Calu3 (cell line): ENCODE measurements at regions not wholly inside any gene's neighbourhood (a gene's known extent, or its start where the extent isn't known, plus 50 kb on each side); places are given as distances from the start of the nearest gene placed in this dataset.

Source experiments
- BruUV-seq: library from RNA; stranded (reverse); fragments of 400-500 nt; replicated peaks from 2 replicates; lab custom pipeline; 2021; lab: Mats Ljungman, UMichigan
- CTCF ChIA-PET: fragments of 300-600 bp; sonication (Branson Sonifier 250); formaldehyde crosslinking; loops from one replicate; lab custom pipeline; 2022; ENCODE audit warnings: antibody characterized with exemption; lab: Charles Lee
- DNase-seq: peaks from one replicate; pipeline ENCODE4 v3.0.0; 2022
- H3K27ac Mint-ChIP-seq: one replicate; pipeline ENCODE4 v1.8.0; 2022; ENCODE audit warnings: mixed read lengths; ENCODE audit not compliant: unreplicated experiment
- H3K27me3 Mint-ChIP-seq: one replicate; pipeline ENCODE4 v1.8.0; 2022; ENCODE audit warnings: mixed read lengths; ENCODE audit not compliant: unreplicated experiment
- H3K36me3 Mint-ChIP-seq: one replicate; pipeline ENCODE4 v1.8.0; 2022; ENCODE audit warnings: mild to moderate bottlenecking, moderate library complexity, mixed read lengths; ENCODE audit not compliant: insufficient read depth, unreplicated experiment
- H3K4me1 Mint-ChIP-seq: one replicate; pipeline ENCODE4 v1.8.0; 2022; ENCODE audit warnings: mild to moderate bottlenecking, low read depth, mixed read lengths; ENCODE audit not compliant: unreplicated experiment
- H3K4me3 Mint-ChIP-seq: one replicate; pipeline ENCODE4 v1.8.0; 2022; ENCODE audit warnings: mild to moderate bottlenecking, low read depth, moderate library complexity, mixed read lengths; ENCODE audit not compliant: unreplicated experiment
- H3K9me3 Mint-ChIP-seq: one replicate; pipeline ENCODE4 v1.8.0; 2022; ENCODE audit warnings: low read depth, mixed read lengths; ENCODE audit not compliant: unreplicated experiment
- intact Hi-C: fragments of 100-400 bp; cut with micrococcal nuclease; formaldehyde crosslinking; loops from one replicate; pipeline ENCODE4 v1.10.0; 2022; ENCODE audit not compliant: unreplicated experiment
- TF ChIP-seq, protein P1 (sequence below): fragments of 200-600 bp; IDR thresholded peaks from one replicate; pipeline ENCODE4 v1.8.0; 2022; ENCODE audit warnings: antibody characterized with exemption; ENCODE audit not compliant: unreplicated experiment

DNA sequence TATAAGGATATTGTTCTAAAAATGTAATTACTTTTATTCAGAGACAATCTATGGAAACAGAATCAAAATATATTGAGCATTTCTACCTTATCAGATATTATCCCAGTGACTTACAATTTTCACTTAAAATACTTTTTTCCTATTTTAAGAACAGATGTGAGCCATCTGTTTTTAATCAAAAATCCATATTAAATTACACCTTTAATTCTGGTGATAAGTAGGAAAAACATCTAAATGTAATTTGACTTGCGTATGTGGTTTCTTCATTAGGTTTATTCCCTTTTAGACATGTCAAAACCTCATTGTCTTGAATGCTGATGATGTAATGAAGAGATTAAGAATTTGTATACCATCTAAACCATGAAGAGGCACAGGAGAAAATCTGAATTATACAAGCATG lies 1118.8 kb upstream of the TMPRSS15 start:
- no TSS peak for BruUV-seq
- intact Hi-C loops, result no loop called here
- TF ChIP-seq, protein P1, sequence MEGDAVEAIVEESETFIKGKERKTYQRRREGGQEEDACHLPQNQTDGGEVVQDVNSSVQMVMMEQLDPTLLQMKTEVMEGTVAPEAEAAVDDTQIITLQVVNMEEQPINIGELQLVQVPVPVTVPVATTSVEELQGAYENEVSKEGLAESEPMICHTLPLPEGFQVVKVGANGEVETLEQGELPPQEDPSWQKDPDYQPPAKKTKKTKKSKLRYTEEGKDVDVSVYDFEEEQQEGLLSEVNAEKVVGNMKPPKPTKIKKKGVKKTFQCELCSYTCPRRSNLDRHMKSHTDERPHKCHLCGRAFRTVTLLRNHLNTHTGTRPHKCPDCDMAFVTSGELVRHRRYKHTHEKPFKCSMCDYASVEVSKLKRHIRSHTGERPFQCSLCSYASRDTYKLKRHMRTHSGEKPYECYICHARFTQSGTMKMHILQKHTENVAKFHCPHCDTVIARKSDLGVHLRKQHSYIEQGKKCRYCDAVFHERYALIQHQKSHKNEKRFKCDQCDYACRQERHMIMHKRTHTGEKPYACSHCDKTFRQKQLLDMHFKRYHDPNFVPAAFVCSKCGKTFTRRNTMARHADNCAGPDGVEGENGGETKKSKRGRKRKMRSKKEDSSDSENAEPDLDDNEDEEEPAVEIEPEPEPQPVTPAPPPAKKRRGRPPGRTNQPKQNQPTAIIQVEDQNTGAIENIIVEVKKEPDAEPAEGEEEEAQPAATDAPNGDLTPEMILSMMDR, result no peak
- Mint-ChIP-seq H3K4me1 (no peaks in the 10 kb centered on the region), H3K27ac (no peak overlapping the region), H3K9me3 (peaks cover 2% of the 10 kb centered on the region), H3K27me3 (no peaks in the 10 kb centered on the region), H3K36me3 (no peaks in the 10 kb centered on the region), H3K4me3 (no peak overlapping the region)
- CTCF ChIA-PET, result no interaction called here
- no peak for DNase-seq

DNA sequence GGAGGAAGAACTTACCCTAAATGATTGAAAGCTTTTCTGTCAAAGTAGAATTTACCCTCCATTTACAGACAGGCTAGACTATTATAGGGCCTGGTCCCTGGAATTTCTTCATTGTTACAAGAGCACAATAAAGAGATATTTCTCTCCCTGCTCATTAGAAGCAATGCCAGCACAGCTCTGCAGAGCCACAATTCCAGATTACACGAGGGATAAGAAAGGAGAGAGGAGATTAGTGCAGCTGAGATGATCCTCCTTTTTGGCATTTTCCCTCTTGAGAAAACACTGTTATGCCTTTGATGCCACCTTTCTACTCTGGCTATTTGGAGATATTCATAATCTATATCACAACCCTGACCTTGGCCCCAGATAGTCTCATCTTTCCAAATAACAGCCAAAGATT lies 1119.5 kb upstream of the TMPRSS15 start:
- no peaks in the 10 kb centered on the region for H3K4me1 Mint-ChIP-seq
- no peak for DNase-seq
- CTCF ChIA-PET, result no interaction called here
- TF ChIP-seq, protein P1, result no peak
- no peaks in the 10 kb centered on the region for H3K27me3 Mint-ChIP-seq
- no TSS peak for BruUV-seq
- no peak overlapping the region for H3K4me3 Mint-ChIP-seq
- H3K27ac Mint-ChIP-seq, result no peak overlapping the region
- no peaks in the 10 kb centered on the region for H3K36me3 Mint-ChIP-seq
- peaks cover 2% of the 10 kb centered on the region for H3K9me3 Mint-ChIP-seq
- intact Hi-C loops, result no loop called here

DNA sequence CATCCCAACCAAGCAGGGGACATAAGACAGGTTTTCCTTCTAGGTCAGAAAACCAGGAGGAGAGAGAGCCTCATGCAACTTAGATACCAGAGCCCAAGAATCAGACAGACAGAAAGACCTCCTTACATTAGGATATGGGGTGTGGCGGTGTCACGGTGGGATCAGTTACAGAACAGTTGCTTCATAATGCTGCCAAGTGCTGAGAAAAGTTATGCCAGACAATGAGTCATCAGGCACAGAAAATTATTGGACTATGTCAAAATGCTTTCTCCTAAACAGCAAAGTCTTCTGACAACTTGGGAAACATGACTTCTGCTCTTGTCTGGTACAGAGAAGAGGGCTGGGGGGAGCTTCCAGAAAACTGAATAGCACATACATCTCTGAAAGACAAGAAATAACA lies 1120.2 kb upstream of the TMPRSS15 start:
- H3K27ac Mint-ChIP-seq, result no peak overlapping the region
- H3K9me3 Mint-ChIP-seq, result peaks cover 2% of the 10 kb centered on the region
- H3K4me1 Mint-ChIP-seq, result no peaks in the 10 kb centered on the region
- CTCF ChIA-PET, result no interaction called here
- DNase-seq, result no peak
- H3K4me3 Mint-ChIP-seq, result no peak overlapping the region
- H3K36me3 Mint-ChIP-seq, result no peaks in the 10 kb centered on the region
- intact Hi-C loops, result no loop called here
- no TSS peak for BruUV-seq
- TF ChIP-seq, protein P1, result no peak
- no peaks in the 10 kb centered on the region for H3K27me3 Mint-ChIP-seq

DNA sequence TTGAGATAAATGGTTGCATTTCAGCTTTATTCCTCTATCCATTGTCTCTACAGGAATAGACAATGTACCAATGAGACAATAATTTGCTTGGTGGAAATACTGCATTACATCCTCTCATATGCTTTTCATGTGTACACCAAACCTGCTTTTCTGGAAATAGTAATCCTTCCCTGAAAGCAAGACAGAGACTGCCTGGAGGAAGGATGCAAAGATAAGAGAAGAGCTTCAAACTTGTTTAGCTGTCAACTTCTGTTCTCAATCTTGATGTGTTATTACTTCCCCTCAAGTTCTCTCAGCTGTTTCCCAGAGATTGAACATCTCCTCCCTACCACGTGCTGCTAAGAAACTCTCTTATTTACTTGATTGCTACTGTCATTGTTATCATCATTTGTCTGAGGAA lies 1125.4 kb upstream of the TMPRSS15 start:
- DNase-seq, result no peak
- Mint-ChIP-seq H3K9me3 (no peaks in the 10 kb centered on the region), H3K36me3 (no peaks in the 10 kb centered on the region), H3K4me3 (no peak overlapping the region), H3K27ac (no peak overlapping the region), H3K4me1 (no peaks in the 10 kb centered on the region), H3K27me3 (no peaks in the 10 kb centered on the region)
- no TSS peak for BruUV-seq
- intact Hi-C loops, result no loop called here
- CTCF ChIA-PET, result no interaction called here
- TF ChIP-seq, protein P1, result no peak
